ENCODE measurements at regions not wholly inside any gene's neighbourhood (a gene's known extent, or its start where the extent isn't known, plus 50 kb on each side); places are given as distances from the start of the nearest gene placed in this dataset.

GRCh38 chr10:124308056-124308645 lies 110.6 kb downstream of the OAT start:
- in situ Hi-C loops (cut with HindIII; ENCODE audit: low pct_unique_long_range_greater_than_20kb, low sequenced_read_pairs), result no loop called here
- no peak for DNase-seq (ENCODE audit: low read depth)

GRCh38 chr10:124307591-124307990 lies 111.1 kb downstream of the OAT start:
- in situ Hi-C loops (cut with HindIII; ENCODE audit: low pct_unique_long_range_greater_than_20kb, low sequenced_read_pairs), result no loop called here
- no peak for DNase-seq (ENCODE audit: low read depth)

GRCh38 chr10:124306922-124307371 lies 111.8 kb downstream of the OAT start:
- peak; percentile 90 for DNase-seq (ENCODE audit: low read depth)
- in situ Hi-C loops (cut with HindIII; ENCODE audit: low pct_unique_long_range_greater_than_20kb, low sequenced_read_pairs), result no loop called here

GRCh38 chr10:124306520-124306919 lies 112.2 kb downstream of the OAT start:
- DNase-seq (ENCODE audit: low read depth), result no peak
- in situ Hi-C loops (cut with HindIII; ENCODE audit: low pct_unique_long_range_greater_than_20kb, low sequenced_read_pairs), result no loop called here

GRCh38 chr10:124305984-124306383 lies 112.7 kb downstream of the OAT start:
- in situ Hi-C loops (cut with HindIII; ENCODE audit: low pct_unique_long_range_greater_than_20kb, low sequenced_read_pairs), result no loop called here
- no peak for DNase-seq (ENCODE audit: low read depth)

GRCh38 chr10:124305131-124305530 lies 113.6 kb downstream of the OAT start:
- in situ Hi-C loops (cut with HindIII; ENCODE audit: low pct_unique_long_range_greater_than_20kb, low sequenced_read_pairs), result no loop called here
- DNase-seq (ENCODE audit: low read depth), result no peak

- DNase-seq (ENCODE audit: low read depth), result no peak
- in situ Hi-C loops (cut with HindIII; ENCODE audit: low pct_unique_long_range_greater_than_20kb, low sequenced_read_pairs), result no loop called here
Observed at GRCh38 chr10:124303662-124304418, 114.9 kb downstream of the OAT start.

- in situ Hi-C loops (cut with HindIII; ENCODE audit: low pct_unique_long_range_greater_than_20kb, low sequenced_read_pairs), result no loop called here
- no peak for DNase-seq (ENCODE audit: low read depth)
Observed at GRCh38 chr10:124302951-124303505, 115.7 kb downstream of the OAT start.

- in situ Hi-C loops (cut with HindIII; ENCODE audit: low pct_unique_long_range_greater_than_20kb, low sequenced_read_pairs), result no loop called here
- no peak for DNase-seq (ENCODE audit: low read depth)
Observed at GRCh38 chr10:124301736-124302135, 117.0 kb downstream of the OAT start.

GRCh38 chr10:124300735-124301134 lies 118.0 kb downstream of the OAT start:
- in situ Hi-C loops (cut with HindIII; ENCODE audit: low pct_unique_long_range_greater_than_20kb, low sequenced_read_pairs), result no loop called here
- DNase-seq (ENCODE audit: low read depth), result no peak

GRCh38 chr10:124300224-124300623 lies 118.5 kb downstream of the OAT start:
- DNase-seq (ENCODE audit: low read depth), result no peak
- in situ Hi-C loops (cut with HindIII; ENCODE audit: low pct_unique_long_range_greater_than_20kb, low sequenced_read_pairs), result no loop called here

- DNase-seq (ENCODE audit: low read depth), result no peak
- in situ Hi-C loops (cut with HindIII; ENCODE audit: low pct_unique_long_range_greater_than_20kb, low sequenced_read_pairs), result no loop called here
Observed at GRCh38 chr10:124299696-124300095, 119.0 kb downstream of the OAT start.

- in situ Hi-C loops (cut with HindIII; ENCODE audit: low pct_unique_long_range_greater_than_20kb, low sequenced_read_pairs), result no loop called here
- DNase-seq (ENCODE audit: low read depth), result peak; percentile 15
Observed at GRCh38 chr10:124298891-124299290, 119.8 kb downstream of the OAT start.

GRCh38 chr10:124296813-124297788 lies 121.6 kb downstream of the OAT start:
- in situ Hi-C loops (cut with HindIII; ENCODE audit: low pct_unique_long_range_greater_than_20kb, low sequenced_read_pairs), result no loop called here
- no peak for DNase-seq (ENCODE audit: low read depth)

GRCh38 chr10:124296121-124296812 lies 122.5 kb downstream of the OAT start:
- in situ Hi-C loops (cut with HindIII; ENCODE audit: low pct_unique_long_range_greater_than_20kb, low sequenced_read_pairs), result no loop called here
- no peak for DNase-seq (ENCODE audit: low read depth)

GRCh38 chr10:124294811-124295770 lies 123.6 kb downstream of the OAT start:
- in situ Hi-C loops (cut with HindIII; ENCODE audit: low pct_unique_long_range_greater_than_20kb, low sequenced_read_pairs), result no loop called here
- DNase-seq (ENCODE audit: low read depth), result no peak
